ENCODE measurements at regions not wholly inside any gene's neighbourhood (a gene's known extent, or its start where the extent isn't known, plus 50 kb on each side); places are given as distances from the start of the nearest gene placed in this dataset.

DNA sequence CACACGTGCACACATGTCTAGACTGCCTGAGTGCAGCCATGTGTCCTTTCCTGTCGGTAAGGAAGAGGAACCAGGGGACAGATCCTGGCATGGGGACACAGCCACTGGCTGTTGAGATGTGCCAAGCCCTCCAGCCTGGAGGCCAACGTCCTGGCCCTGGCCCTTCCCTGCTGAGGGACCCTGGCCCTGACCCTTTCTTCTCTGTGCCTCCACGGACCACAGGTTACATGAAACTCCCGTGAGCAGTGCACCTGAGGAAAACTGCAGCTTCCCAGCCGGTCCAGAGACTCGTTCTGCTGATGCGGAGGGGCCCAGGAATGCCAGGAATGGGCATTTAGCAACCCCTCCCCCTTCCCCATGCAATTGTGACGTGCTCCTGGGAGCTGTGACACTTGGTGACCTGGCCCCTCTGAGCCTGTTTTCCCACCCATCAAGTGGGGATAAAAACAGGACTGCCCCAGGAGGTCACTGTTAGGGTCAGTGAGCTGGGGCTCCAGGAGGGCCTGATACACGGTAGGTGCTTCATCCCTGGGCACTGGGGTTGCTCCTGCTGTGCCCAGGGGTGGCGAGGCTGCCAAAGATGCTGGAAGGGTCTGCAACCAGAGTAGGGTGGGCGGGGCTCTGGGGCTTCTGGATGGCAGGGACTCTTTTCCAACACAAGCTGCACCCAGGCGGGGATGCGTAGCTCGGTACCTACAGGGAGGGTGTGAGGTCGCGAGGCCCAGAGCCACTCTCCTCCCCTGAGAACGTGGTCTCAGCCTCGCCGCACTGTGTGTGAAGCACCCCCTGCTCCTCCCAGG lies 151.5 kb downstream of the C9orf50 start:
- Histone ChIP-seq H2AFZ (ENCODE audit: low read depth, low read length) (no peak overlapping the region), H3K4me3 (replicated peaks in 1 of 3; ENCODE audit: insufficient read depth in 1 of 3, low read depth in 1 of 3, low read length in 3 of 3) (no peak overlapping the region), H3K27ac (ENCODE audit: insufficient read depth, low read depth, low read length) (no peak overlapping the region), H4K20me1 (replicated peaks; ENCODE audit: control insufficient read depth, extremely low read depth, insufficient read depth, low read length) (no peaks in the 10 kb centered on the region), H3K36me3 (ENCODE audit: control insufficient read depth in 2 of 2, extremely low read depth in 1 of 2, insufficient read depth in 2 of 2, low read length in 2 of 2) (no peaks in the 10 kb centered on the region), H3K9me3 (replicated peaks; ENCODE audit: control insufficient read depth, insufficient read depth, low read length) (no peaks in the 10 kb centered on the region), H3K9ac (replicated peaks; ENCODE audit: extremely low read depth, insufficient read depth, low read length) (no peak overlapping the region), H3K9me1 (replicated peaks; ENCODE audit: control insufficient read depth, extremely low read depth, insufficient read depth, low read length) (no peaks in the 10 kb centered on the region), H3K4me1 (ENCODE audit: control insufficient read depth, extremely low read depth, insufficient read depth, low read length) (no peaks in the 10 kb centered on the region), H3K4me2 (ENCODE audit: insufficient read depth, low read length) (no peak overlapping the region), H3K27me3 (ENCODE audit: control insufficient read depth in 2 of 2, insufficient read depth in 2 of 2, low read length in 2 of 2) (no peaks in the 10 kb centered on the region), H3K79me2 (ENCODE audit: control insufficient read depth, insufficient read depth, low read length) (no peaks in the 10 kb centered on the region)
- TF ChIP-seq JUN (IDR thresholded peaks at IDR 0.05; ENCODE audit: borderline replicate concordance, insufficient read depth, insufficient read length, low read depth): no peak
- no peak for TF ChIP-seq POLR2AphosphoS5 (IDR thresholded peaks at IDR 0.05; ENCODE audit: insufficient read depth, low read depth, low read length)
- TF ChIP-seq POLR2A (IDR thresholded peaks at IDR 0.05; ENCODE audit: low read depth, low read length): no peak
- no peak for TF ChIP-seq EZH2 (IDR thresholded peaks at IDR 0.05; ENCODE audit: borderline replicate concordance, low read depth, low read length, severe bottlenecking)
- TF ChIP-seq, protein P1, sequence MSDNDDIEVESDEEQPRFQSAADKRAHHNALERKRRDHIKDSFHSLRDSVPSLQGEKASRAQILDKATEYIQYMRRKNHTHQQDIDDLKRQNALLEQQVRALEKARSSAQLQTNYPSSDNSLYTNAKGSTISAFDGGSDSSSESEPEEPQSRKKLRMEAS (IDR thresholded peaks at IDR 0.05; ENCODE audit: insufficient read depth, insufficient read length): no peak
- TF ChIP-seq GATA2 (IDR thresholded peaks at IDR 0.05; ENCODE audit: insufficient read depth, insufficient read length, low read depth, low read length): no peak
- POLR2A ChIA-PET: no interaction called here
- BruUV-seq (replicated peaks): no TSS peak
- FAIRE-seq (no peak), DNase-seq (ENCODE audit: low read depth, low spot score) (no peak)
- CTCF ChIA-PET: no interaction called here
- dilution Hi-C loops (cut with MboI; ENCODE audit: extremely low pct_ligation_motif_present, low sequenced_read_pairs): no loop called here
- intact Hi-C loops (cut with micrococcal nuclease): no loop called here

Measured in endothelial cell of umbilical vein (primary cell).